Neuronal stem cell (in vitro differentiated cells): ENCODE measurements at regions not wholly inside any gene's neighbourhood (a gene's known extent, or its start where the extent isn't known, plus 50 kb on each side); places are given as distances from the start of the nearest gene placed in this dataset.

Experiments used
- DNase-seq: peaks from one replicate; pipeline ENCODE4 v3.0.0-alpha.2; 2013; ENCODE audit warnings: low spot score
- H2AFZ ChIP-seq: one replicate; pipeline ENCODE4 v1.6.1; 2013; ENCODE audit warnings: mild to moderate bottlenecking, low read length, inconsistent platforms
- H2AK5ac ChIP-seq: 2 replicates; pipeline ENCODE4 v1.6.1; 2013; ENCODE audit warnings: low read depth, mild to moderate bottlenecking, inconsistent platforms, low read length, moderate library complexity, mixed read lengths
- H2BK120ac ChIP-seq: 2 replicates; pipeline ENCODE4 v1.6.1; 2013; ENCODE audit warnings: low read depth, mild to moderate bottlenecking, inconsistent platforms, low read length, moderate library complexity, mixed read lengths
- H2BK12ac ChIP-seq: one replicate; pipeline ENCODE4 v1.6.1; 2013; ENCODE audit warnings: low read length, inconsistent platforms
- H2BK15ac ChIP-seq: 2 replicates; pipeline ENCODE4 v1.6.1; 2013; ENCODE audit warnings: mild to moderate bottlenecking, low read length, inconsistent platforms, mixed read lengths
- H2BK5ac ChIP-seq: one replicate; pipeline ENCODE4 v1.6.1; 2013; ENCODE audit warnings: inconsistent platforms, mild to moderate bottlenecking, low read length, moderate library complexity
- H3K14ac ChIP-seq: one replicate; pipeline ENCODE4 v1.6.1; 2013; ENCODE audit warnings: low read length, inconsistent platforms
- H3K18ac ChIP-seq: 2 replicates; pipeline ENCODE4 v1.6.1; 2013; ENCODE audit warnings: low read length, inconsistent platforms
- H3K23ac ChIP-seq: 2 replicates; pipeline ENCODE4 v1.6.1; 2013; ENCODE audit warnings: low read depth, mild to moderate bottlenecking, mixed read lengths, low read length, inconsistent platforms; ENCODE audit not compliant: poor library complexity
- H3K27ac ChIP-seq: replicated peaks from 3 replicates; pipeline ENCODE4 v1.5.1; 2013; ENCODE audit warnings: low read length, inconsistent platforms
- H3K27me3 ChIP-seq, 3 experiments: 2 replicates each; pipeline ENCODE4 v1.6.1; 2013; ENCODE audit warnings: low read length in 3 of 3, mild to moderate bottlenecking in 2 of 3, inconsistent platforms in 1 of 3, low read depth in 1 of 3, mixed read lengths in 1 of 3, moderate library complexity in 1 of 3; ENCODE audit not compliant: control insufficient read depth in 3 of 3, insufficient read depth in 3 of 3
- H3K36me3 ChIP-seq, 2 donors: replicated peaks in 1 of 2; 2 replicates each; pipeline ENCODE4 v1.6.1; 2013; ENCODE audit warnings: low read length in 2 of 2; ENCODE audit not compliant: control insufficient read depth in 2 of 2, insufficient read depth in 2 of 2
- H3K4ac ChIP-seq: 2 replicates; pipeline ENCODE4 v1.6.1; 2013; ENCODE audit warnings: inconsistent platforms, mild to moderate bottlenecking, low read length, moderate library complexity
- H3K4me1 ChIP-seq, 2 donors: 1 replicate in 1 of 2; 2 replicates in 1 of 2; pipeline ENCODE4 v1.6.1; 2013; ENCODE audit warnings: low read length in 2 of 2, low read depth in 1 of 2; ENCODE audit not compliant: control insufficient read depth in 2 of 2, insufficient read depth in 1 of 2
- H3K4me2 ChIP-seq: one replicate; pipeline ENCODE4 v1.6.1; 2013; ENCODE audit warnings: mild to moderate bottlenecking, low read length, inconsistent platforms; ENCODE audit not compliant: insufficient read depth, poor library complexity, severe bottlenecking
- H3K4me3 ChIP-seq, 2 donors: 2 replicates each; pipeline ENCODE4 v1.5.1; 2013; ENCODE audit warnings: low read length in 2 of 2, mild to moderate bottlenecking in 2 of 2, inconsistent platforms in 1 of 2, moderate library complexity in 1 of 2
- H3K79me1 ChIP-seq: one replicate; pipeline ENCODE4 v1.6.1; 2013; ENCODE audit warnings: low read depth, mild to moderate bottlenecking, inconsistent platforms, low read length, moderate library complexity
- H3K9ac ChIP-seq: one replicate; pipeline ENCODE4 v1.6.1; 2013; ENCODE audit warnings: mild to moderate bottlenecking, low read depth, low read length, inconsistent platforms; ENCODE audit not compliant: poor library complexity
- H3K9me3 ChIP-seq, 2 donors: replicated peaks in 1 of 2; 2 replicates each; pipeline versions ENCODE3 to v1.6.1; 2013; ENCODE audit warnings: low read length in 2 of 2, mild to moderate bottlenecking in 2 of 2, inconsistent platforms in 1 of 2, low read depth in 1 of 2, mixed read lengths in 1 of 2, moderate library complexity in 1 of 2; ENCODE audit not compliant: control insufficient read depth in 2 of 2, insufficient read depth in 1 of 2
- H4K8ac ChIP-seq: one replicate; pipeline ENCODE4 v1.6.1; 2013; ENCODE audit warnings: low read depth, mild to moderate bottlenecking, inconsistent platforms, low read length, moderate library complexity
- H4K91ac ChIP-seq: one replicate; pipeline ENCODE4 v1.6.1; 2013; ENCODE audit warnings: low read length, low read depth, mild to moderate bottlenecking, inconsistent platforms; ENCODE audit not compliant: poor library complexity
- WGBS, 2 donors: extraction: QIAGEN DNeasy Blood & Tissue Kit; methylation state at CpG; one replicate each; pipeline ENCODE4 v1.1.7; 2013; ENCODE audit warnings: missing lambda C conversion rate in 2 of 2, mixed read lengths in 1 of 2; ENCODE audit not compliant: insufficient read length in 2 of 2, insufficient replicate concordance in 1 of 2; ENCODE audit errors: extremely low coverage in 2 of 2; 5-methylcytosine and 5-hydroxymethylcytosine counted together

DNA sequence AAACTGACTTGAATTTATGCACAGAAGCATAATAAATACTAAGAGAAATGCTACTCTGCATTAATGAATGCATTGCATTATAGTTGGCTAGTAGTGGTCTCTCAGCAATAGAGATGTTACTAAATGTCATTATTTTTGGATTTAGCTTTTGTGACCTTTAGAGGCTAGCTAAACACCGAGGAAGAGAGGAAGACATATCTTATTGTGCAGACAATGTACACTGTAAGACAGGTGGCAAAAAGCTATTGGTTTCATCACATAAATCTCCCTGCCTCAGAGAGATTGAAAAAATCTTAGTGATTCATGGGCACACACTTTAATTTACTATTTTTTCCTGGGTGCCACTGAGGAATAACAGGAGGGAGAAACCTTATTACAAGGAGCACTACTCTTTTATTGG is 435.9 kb downstream of the TMEM232 start:
- Histone ChIP-seq H3K4ac (no peak overlapping the region), H3K9ac (no peak overlapping the region), H3K14ac (no peak overlapping the region), H2BK12ac (no peak overlapping the region), H3K27ac (no peak overlapping the region), H2AK5ac (no peak overlapping the region), H3K79me1 (no peaks in the 10 kb centered on the region), H2BK15ac (no peak overlapping the region), H3K18ac (no peak overlapping the region), H3K4me3 (no peak overlapping the region), H2BK120ac (no peak overlapping the region), H3K4me2 (no peak overlapping the region), H2BK5ac (no peak overlapping the region), H3K27me3 (no peaks in the 10 kb centered on the region), H3K9me3 (peaks cover 3 to 6% of the 10 kb centered on the region in 2 donors), H4K8ac (no peak overlapping the region), H4K91ac (no peak overlapping the region), H2AFZ (no peak overlapping the region), H3K23ac (no peak overlapping the region), H3K4me1 (peaks cover 0 to 6% of the 10 kb centered on the region in 2 donors), H3K36me3 (no peaks in the 10 kb centered on the region)
- WGBS, 2 donors, result no CpG with 5 or more reads among the region's 1 CpG
- no peak for DNase-seq

DNA sequence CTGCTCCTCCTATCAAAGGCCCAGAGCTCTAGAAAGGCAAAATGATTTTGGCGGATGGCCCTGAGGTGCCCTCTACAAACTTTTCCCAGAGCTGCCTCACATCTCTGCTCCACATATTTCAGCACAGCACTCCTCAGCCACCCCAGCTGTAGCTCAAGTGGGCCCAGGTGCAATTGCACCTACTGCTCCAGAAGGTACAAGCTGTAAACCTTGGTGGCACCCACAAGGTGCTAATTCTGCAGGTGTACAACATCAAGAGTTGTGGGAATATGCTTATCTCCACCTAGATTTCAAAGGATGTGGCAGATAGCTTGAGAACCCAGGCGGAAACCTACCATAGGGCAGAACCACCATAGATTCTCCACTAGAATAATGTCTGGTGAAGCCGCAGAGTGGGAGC is 432.2 kb downstream of the TMEM232 start:
- no peak overlapping the region for H3K4me2 ChIP-seq
- no peak overlapping the region for H3K14ac ChIP-seq
- H4K91ac ChIP-seq, result no peak overlapping the region
- peak overlapping the region; percentile 62 for H2BK15ac ChIP-seq
- no peak overlapping the region for H2AFZ ChIP-seq
- no peaks in the 10 kb centered on the region for H3K27me3 ChIP-seq
- no peak overlapping the region for H3K4ac ChIP-seq
- no CpG with 5 or more reads among the region's 3 CpGs for WGBS, 2 donors
- no peaks in the 10 kb centered on the region for H3K79me1 ChIP-seq
- H3K27ac ChIP-seq, result no peak overlapping the region
- H3K23ac ChIP-seq, result no peak overlapping the region
- H3K36me3 ChIP-seq, result no peaks in the 10 kb centered on the region
- no peak overlapping the region for H2BK120ac ChIP-seq
- H3K4me1 ChIP-seq, result peaks cover 0 to 3% of the 10 kb centered on the region in 2 donors
- H4K8ac ChIP-seq, result no peak overlapping the region
- H2BK5ac ChIP-seq, result no peak overlapping the region
- no peak overlapping the region for H2AK5ac ChIP-seq
- H3K18ac ChIP-seq, result no peak overlapping the region
- DNase-seq, result no peak
- H2BK12ac ChIP-seq, result no peak overlapping the region
- H3K9me3 ChIP-seq, result no peaks in the 10 kb centered on the region
- no peak overlapping the region for H3K4me3 ChIP-seq
- H3K9ac ChIP-seq, result no peak overlapping the region

DNA sequence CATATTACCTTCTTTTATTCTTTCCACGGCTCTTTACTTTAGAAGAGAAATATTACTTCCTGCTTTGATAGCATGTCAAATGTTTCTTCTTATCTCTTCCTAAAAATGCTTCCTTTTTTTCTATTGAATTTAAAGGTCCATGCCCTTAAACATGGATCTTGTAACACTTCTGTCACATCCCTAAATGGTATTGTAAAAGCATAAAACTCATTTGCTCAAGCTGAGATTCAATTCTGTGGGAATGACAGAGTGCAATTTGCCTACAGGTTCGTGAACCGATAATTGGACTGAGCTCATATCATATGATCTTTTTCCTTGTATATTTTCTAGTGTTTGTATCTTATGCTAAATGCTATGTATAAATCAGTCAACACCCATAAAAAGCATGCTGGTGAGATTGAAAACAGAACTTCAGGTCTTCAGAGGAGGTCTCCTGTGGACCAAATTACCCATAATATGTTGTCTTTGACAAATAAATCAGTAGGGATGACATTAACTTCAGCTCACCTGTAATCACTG is 429.3 kb downstream of the TMEM232 start:
- Histone ChIP-seq H2BK5ac (no peak overlapping the region), H2BK15ac (no peak overlapping the region), H2AFZ (no peak overlapping the region), H2BK120ac (no peak overlapping the region), H3K4me2 (no peak overlapping the region), H3K9me3 (peaks cover 0 to 4% of the 10 kb centered on the region in 2 donors), H4K91ac (no peak overlapping the region), H3K4me1 (no peaks in the 10 kb centered on the region), H3K23ac (no peak overlapping the region), H3K27ac (no peak overlapping the region), H2AK5ac (no peak overlapping the region), H3K18ac (no peak overlapping the region), H2BK12ac (no peak overlapping the region), H3K79me1 (no peaks in the 10 kb centered on the region), H3K14ac (no peak overlapping the region), H4K8ac (no peak overlapping the region), H3K36me3 (no peaks in the 10 kb centered on the region), H3K4ac (no peak overlapping the region), H3K4me3 (no peak overlapping the region), H3K9ac (no peak overlapping the region), H3K27me3 (no peaks in the 10 kb centered on the region)
- DNase-seq, result no peak
- no CpG with 5 or more reads among the region's 3 CpGs for whole genome bisulfite sequencing, 2 donors

DNA sequence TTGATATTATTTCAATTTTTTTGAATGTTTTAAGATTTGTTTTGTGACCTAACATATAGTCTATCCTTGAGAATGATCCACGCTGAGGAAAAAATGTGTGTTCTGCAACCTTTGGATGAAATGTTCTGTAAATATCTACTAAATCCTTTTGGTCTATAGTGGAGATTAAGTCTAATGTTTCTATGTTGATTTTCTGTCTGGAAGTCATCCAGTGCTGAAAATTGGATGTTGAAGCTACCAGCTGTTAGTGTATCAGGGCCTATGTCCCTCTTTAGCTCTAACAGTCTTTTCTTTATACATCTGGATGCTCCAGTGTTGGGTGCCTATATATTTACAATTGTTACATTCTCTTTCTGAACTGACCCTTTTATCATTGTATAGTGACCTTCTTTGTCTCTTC is 422.3 kb downstream of the TMEM232 start:
- H2BK15ac ChIP-seq, result no peak overlapping the region
- no peak overlapping the region for H2AFZ ChIP-seq
- no peak overlapping the region for H3K4me2 ChIP-seq
- no peaks in the 10 kb centered on the region for H3K4me1 ChIP-seq
- H2BK120ac ChIP-seq, result no peak overlapping the region
- no peak overlapping the region for H4K8ac ChIP-seq
- H2BK5ac ChIP-seq, result no peak overlapping the region
- H2BK12ac ChIP-seq, result no peak overlapping the region
- H2AK5ac ChIP-seq, result no peak overlapping the region
- H3K27me3 ChIP-seq, result no peaks in the 10 kb centered on the region
- H3K4me3 ChIP-seq, result no peak overlapping the region
- no peak overlapping the region for H3K14ac ChIP-seq
- no CpG with 5 or more reads among the region's 1 CpG for WGBS, 2 donors
- no peak overlapping the region for H4K91ac ChIP-seq
- H3K79me1 ChIP-seq, result no peaks in the 10 kb centered on the region
- no peak overlapping the region for H3K27ac ChIP-seq
- peaks cover 5 to 14% of the 10 kb centered on the region in 2 donors for H3K9me3 ChIP-seq
- no peak overlapping the region for H3K9ac ChIP-seq
- H3K4ac ChIP-seq, result no peak overlapping the region
- H3K18ac ChIP-seq, result no peak overlapping the region
- H3K23ac ChIP-seq, result no peak overlapping the region
- H3K36me3 ChIP-seq, result no peaks in the 10 kb centered on the region
- no peak for DNase-seq
